WTC11 (cell line): ENCODE measurements at regions not wholly inside any gene's neighbourhood (a gene's known extent, or its start where the extent isn't known, plus 50 kb on each side); places are given as distances from the start of the nearest gene placed in this dataset.

Experiments
- ARID4B ChIP-seq: sonication (generic); formaldehyde crosslinking; IDR thresholded peaks from 2 replicates; pipeline ENCODE4 v1.8.0; 2023; ENCODE audit warnings: missing genetic modification reagents, mild to moderate bottlenecking, borderline replicate concordance
- ATF2 ChIP-seq: sonication (generic); formaldehyde crosslinking; IDR thresholded peaks from 2 replicates; pipeline ENCODE4 v1.8.1; 2022; ENCODE audit warnings: low read depth, missing genetic modification reagents, borderline replicate concordance
- ATF3 ChIP-seq: sonication (generic); formaldehyde crosslinking; conservative IDR thresholded peaks from 2 replicates; pipeline ENCODE4 v1.8.1; 2022; ENCODE audit warnings: mild to moderate bottlenecking, missing genetic modification reagents
- CTCF ChIP-seq: fragments of 200-600 bp; IDR thresholded peaks from 2 replicates; pipeline ENCODE4 v1.8.0; 2022; ENCODE audit warnings: antibody characterized with exemption
- FOXP1 ChIP-seq: sonication (generic); formaldehyde crosslinking; IDR thresholded peaks from 2 replicates; pipeline ENCODE4 v1.8.0; 2022; ENCODE audit warnings: missing genetic modification reagents, mild to moderate bottlenecking, moderate library complexity, borderline replicate concordance
- HMGXB4 ChIP-seq: sonication (generic); formaldehyde crosslinking; IDR thresholded peaks from 2 replicates; pipeline ENCODE4 v1.8.1; 2023; ENCODE audit warnings: mild to moderate bottlenecking, moderate library complexity, missing genetic modification reagents
- MAX ChIP-seq: sonication (generic); formaldehyde crosslinking; IDR thresholded peaks from 2 replicates; pipeline ENCODE4 v1.8.0; 2022; ENCODE audit warnings: mild to moderate bottlenecking, missing genetic modification reagents
- RELA ChIP-seq: sonication (generic); formaldehyde crosslinking; IDR thresholded peaks from 2 replicates; pipeline ENCODE4 v1.8.1; 2022; ENCODE audit warnings: missing genetic modification reagents, mild to moderate bottlenecking, borderline replicate concordance
- SOX15 ChIP-seq: fragments of 250-450 bp; sonication (Bioruptor Pico); IDR thresholded peaks from 2 replicates; pipeline ENCODE4 v1.9.0; 2021; ENCODE audit warnings: mild to moderate bottlenecking
- USF2 ChIP-seq: sonication (generic); formaldehyde crosslinking; IDR thresholded peaks from 2 replicates; pipeline ENCODE4 v1.8.1; 2023; ENCODE audit warnings: mild to moderate bottlenecking, missing genetic modification reagents, moderate library complexity
- ZNF219 ChIP-seq: sonication (generic); formaldehyde crosslinking; IDR thresholded peaks from 2 replicates; pipeline ENCODE4 v1.8.0; 2023; ENCODE audit warnings: missing genetic modification reagents, mild to moderate bottlenecking, borderline replicate concordance

GRCh38 chr16:29303520-29303919, 103.0 kb downstream of the NPIPB11 start:
- TF ChIP-seq ATF3 (CRISPR knock-in tag) (no peak), CTCF (no peak), MAX (no peak), HMGXB4 (CRISPR knock-in tag) (no peak), ARID4B (CRISPR knock-in tag) (no peak), USF2 (CRISPR knock-in tag) (no peak), FOXP1 (no peak), RELA (CRISPR knock-in tag) (no peak), SOX15 (CRISPR knock-in tag) (no peak), ZNF219 (CRISPR knock-in tag) (no peak), ATF2 (CRISPR knock-in tag) (no peak)
